ENCODE measurements at regions not wholly inside any gene's neighbourhood (a gene's known extent, or its start where the extent isn't known, plus 50 kb on each side); places are given as distances from the start of the nearest gene placed in this dataset.

- BruUV-seq (replicated peaks): no TSS peak
- Histone ChIP-seq H3K4me2 (ENCODE audit: insufficient read depth, low read length) (no peak overlapping the region), H3K4me1 (replicated peaks in 1 of 2; ENCODE audit: control insufficient read depth in 2 of 2, insufficient read depth in 2 of 2, low read length in 2 of 2) (no peaks in the 10 kb centered on the region), H3K27ac (ENCODE audit: extremely low read depth, low read depth, low read length) (no peak overlapping the region), H3K27me3 (ENCODE audit: control insufficient read depth in 2 of 2, insufficient read depth in 2 of 2, low read length in 2 of 2) (no peaks in the 10 kb centered on the region), H3K36me3 (ENCODE audit: control insufficient read depth, insufficient read depth, low read length) (no peaks in the 10 kb centered on the region), H2AFZ (ENCODE audit: low read depth, low read length) (no peak overlapping the region), H3K9me3 (replicated peaks; ENCODE audit: control insufficient read depth, insufficient read depth, low read depth, low read length) (no peaks in the 10 kb centered on the region), H4K20me1 (replicated peaks; ENCODE audit: control insufficient read depth, insufficient read depth, low read length) (no peaks in the 10 kb centered on the region), H3K79me2 (ENCODE audit: control insufficient read depth, insufficient read depth, low read length) (no peaks in the 10 kb centered on the region), H3K4me3 (no peak overlapping the region), H3K9me1 (ENCODE audit: control insufficient read depth, insufficient read depth, low read length) (no peaks in the 10 kb centered on the region), H3K9ac (ENCODE audit: insufficient read depth in 1 of 2, low read depth in 2 of 2, low read length in 2 of 2) (no peak overlapping the region)
- FAIRE-seq: no peak
- CTCF ChIA-PET (ENCODE audit: low intra/inter-chr PET ratio): no interaction called here
- intact Hi-C loops (cut with micrococcal nuclease) (no loop called here), in situ Hi-C loops (cut with MboI) (no loop called here)
- no peak for TF ChIP-seq GTF2B (IDR thresholded peaks at IDR 0.05; ENCODE audit: extremely low read depth, insufficient read length)
- TF ChIP-seq SPI1 (IDR thresholded peaks at IDR 0.05; ENCODE audit: borderline replicate concordance, low read depth, low read length): no peak
- no peak for TF ChIP-seq NFIC (IDR thresholded peaks at IDR 0.05)
- no peak for TF ChIP-seq SMARCA4 (IDR thresholded peaks at IDR 0.05)
- no peak for TF ChIP-seq ZNF407 (IDR thresholded peaks at IDR 0.05; ENCODE audit: low read depth)
- TF ChIP-seq ZFP1 (CRISPR knock-in tag; IDR thresholded peaks at IDR 0.05): no peak
- no peak for TF ChIP-seq ZNF184 (CRISPR knock-in tag; IDR thresholded peaks at IDR 0.05)
- TF ChIP-seq ZNF217 (CRISPR knock-in tag; IDR thresholded peaks at IDR 0.05): no peak
- no peak for TF ChIP-seq PML (IDR thresholded peaks at IDR 0.05; ENCODE audit: low read length)
- TF ChIP-seq HNRNPUL1 (IDR thresholded peaks at IDR 0.05; ENCODE audit: low read length): no peak
- TF ChIP-seq MAFF (IDR thresholded peaks at IDR 0.05; ENCODE audit: low read length): no peak
- TF ChIP-seq CTBP1 (IDR thresholded peaks at IDR 0.05; ENCODE audit: borderline replicate concordance): no peak
- no peak for TF ChIP-seq BDP1 (IDR thresholded peaks at IDR 0.05; ENCODE audit: insufficient read depth, insufficient read length)
- TF ChIP-seq SIN3A (IDR thresholded peaks at IDR 0.05; ENCODE audit: borderline replicate concordance in 2 of 2, control insufficient read depth in 1 of 2, low read depth in 2 of 2, low read length in 2 of 2): no peak
- POLR2A ChIA-PET: no interaction called here
- no peak for DNase-seq (ENCODE audit: extremely low read depth in 1 of 4, low spot score in 3 of 4)
- WGBS (ENCODE audit: insufficient coverage, low coverage, missing lambda C conversion rate): 0% methylated on average over 1 of the region's 1 CpG
- ATAC-seq: no peak
These were observed 619.7 kb downstream of the GRXCR1 start for GRCh38 chr4:43512253-43512652.
